GM12891 (cell line): ENCODE measurements at regions not wholly inside any gene's neighbourhood (a gene's known extent, or its start where the extent isn't known, plus 50 kb on each side); places are given as distances from the start of the nearest gene placed in this dataset.

Experiments
- POLR2A ChIP-seq: IDR thresholded peaks from 2 replicates; pipeline ENCODE4 v1.6.1; 2011; ENCODE audit warnings: low read depth, low read length, control low read depth
- POLR2AphosphoS5 ChIP-seq: IDR thresholded peaks from 2 replicates; pipeline ENCODE4 v1.6.1; 2011; ENCODE audit warnings: low read depth, low read length, control low read depth

- TF ChIP-seq POLR2A: no peak
- TF ChIP-seq POLR2AphosphoS5: no peak
These were observed 51.7 kb upstream of the TUT7 start for GRCh38 chr9:86405926-86406325.
